ENCODE measurements at regions not wholly inside any gene's neighbourhood (a gene's known extent, or its start where the extent isn't known, plus 50 kb on each side); places are given as distances from the start of the nearest gene placed in this dataset.

GRCh38 chr12:124647316-124647715 lies 79.9 kb upstream of the NCOR2 start:
- ATAC-seq = no peak
- no peak for TF ChIP-seq ZFP3 (CRISPR knock-in tag; IDR thresholded peaks at IDR 0.05)
- TF ChIP-seq CSRNP3 (CRISPR knock-in tag; IDR thresholded peaks at IDR 0.05) = no peak
- no peak for TF ChIP-seq ZC3H10 (CRISPR knock-in tag; IDR thresholded peaks at IDR 0.05)
- no peak for TF ChIP-seq PPARA (CRISPR knock-in tag; IDR thresholded peaks at IDR 0.05; ENCODE audit: borderline replicate concordance)
- no peak for TF ChIP-seq ZNF70 (CRISPR knock-in tag; IDR thresholded peaks at IDR 0.05)
- no peak for TF ChIP-seq POU6F1 (CRISPR knock-in tag; IDR thresholded peaks at IDR 0.05; ENCODE audit: borderline replicate concordance, low read depth)
- no peak for TF ChIP-seq ISL1 (CRISPR knock-in tag; IDR thresholded peaks at IDR 0.05)
- TF ChIP-seq TOX (CRISPR knock-in tag; IDR thresholded peaks at IDR 0.05; ENCODE audit: borderline replicate concordance) = no peak
- TF ChIP-seq TSHZ2 (CRISPR knock-in tag; IDR thresholded peaks at IDR 0.05) = no peak
- no peak for TF ChIP-seq ESRRG (CRISPR knock-in tag; IDR thresholded peaks at IDR 0.05)
- TF ChIP-seq CSDC2 (CRISPR knock-in tag; IDR thresholded peaks at IDR 0.05) = no peak
- no peak for TF ChIP-seq ARNTL (CRISPR knock-in tag; IDR thresholded peaks at IDR 0.05; ENCODE audit: borderline replicate concordance, low read depth)
- no peak for TF ChIP-seq CREB5 (CRISPR knock-in tag; IDR thresholded peaks at IDR 0.05; ENCODE audit: low read depth)
- no peak for TF ChIP-seq GLIS3 (CRISPR knock-in tag; IDR thresholded peaks at IDR 0.05)
- no peak for TF ChIP-seq SNAI2 (CRISPR knock-in tag; IDR thresholded peaks at IDR 0.05)
- TF ChIP-seq RARB (CRISPR knock-in tag; IDR thresholded peaks at IDR 0.05) = no peak
- no peak for TF ChIP-seq ZNF565 (CRISPR knock-in tag; conservative IDR thresholded peaks at IDR 0.05; ENCODE audit: low read depth)
- TF ChIP-seq PATZ1 (CRISPR knock-in tag; IDR thresholded peaks at IDR 0.05; ENCODE audit: borderline replicate concordance) = no peak
- no peak for TF ChIP-seq ZFP30 (CRISPR knock-in tag; IDR thresholded peaks at IDR 0.05)
- TF ChIP-seq ZNF8 (CRISPR knock-in tag; IDR thresholded peaks at IDR 0.05) = no peak

- ATAC-seq = no peak
- TF ChIP-seq ARNTL (CRISPR knock-in tag; IDR thresholded peaks at IDR 0.05; ENCODE audit: borderline replicate concordance, low read depth) (no peak), POU6F1 (CRISPR knock-in tag; IDR thresholded peaks at IDR 0.05; ENCODE audit: borderline replicate concordance, low read depth) (no peak)
Measured at GRCh38 chr12:124646385-124647230, 79.2 kb upstream of the NCOR2 start.

All from SK-N-SH treated with all-trans-retinoic acid at 6 μM for 48 hours (cell line).